NCI-H2029 treated with DMSO at 0.1 percent for 48 hours (cell line): ENCODE measurements at regions not wholly inside any gene's neighbourhood (a gene's known extent, or its start where the extent isn't known, plus 50 kb on each side); places are given as distances from the start of the nearest gene placed in this dataset.

Experiments used
- DNase-seq: peaks from one replicate; lab custom pipeline; 2025; lab: John Stamatoyannopoulos, UW

GRCh38 chr2:67709835-67710234 lies 312.7 kb downstream of the ETAA1 start:
- DNase-seq, result no peak

DNA sequence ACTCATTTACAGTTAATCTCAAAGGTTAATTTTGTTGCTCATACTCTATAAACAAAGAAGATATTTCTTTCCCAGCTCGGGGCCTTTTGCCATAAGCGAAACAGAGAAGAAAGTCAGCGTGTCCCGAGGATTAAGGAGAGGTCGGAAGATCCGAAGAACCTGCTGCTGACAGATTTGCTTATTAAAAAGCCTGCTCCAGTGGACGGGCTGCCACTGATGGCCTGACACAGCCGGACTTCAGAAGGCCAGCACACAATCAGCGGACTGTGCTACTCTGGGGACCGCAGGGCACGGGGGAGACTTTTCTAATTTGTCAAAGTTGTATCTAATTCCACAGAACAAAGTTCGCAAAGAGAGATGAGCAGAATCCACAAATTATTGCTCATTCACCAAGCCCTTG lies 315.4 kb downstream of the ETAA1 start:
- DNase-seq, result no peak

DNA sequence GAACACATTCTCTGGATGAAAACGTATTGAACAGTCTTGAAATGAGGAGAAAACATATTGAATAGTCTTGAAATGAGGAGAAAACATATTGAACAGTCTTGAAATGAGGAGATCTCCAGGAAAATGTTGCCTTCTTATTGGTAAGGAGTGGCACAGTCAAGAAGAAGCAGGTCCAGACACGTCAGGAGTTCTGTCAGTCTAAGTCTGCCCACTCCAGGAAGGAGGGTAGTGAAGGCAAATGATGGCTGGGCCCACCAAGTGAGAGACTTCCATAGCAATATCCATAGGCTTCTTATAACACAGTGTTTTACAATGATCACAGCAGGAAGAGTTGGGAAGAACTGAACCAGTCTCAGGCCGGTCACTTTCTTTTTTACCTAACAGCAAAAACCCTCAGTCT lies 316.2 kb downstream of the ETAA1 start:
- DNase-seq, result no peak

DNA sequence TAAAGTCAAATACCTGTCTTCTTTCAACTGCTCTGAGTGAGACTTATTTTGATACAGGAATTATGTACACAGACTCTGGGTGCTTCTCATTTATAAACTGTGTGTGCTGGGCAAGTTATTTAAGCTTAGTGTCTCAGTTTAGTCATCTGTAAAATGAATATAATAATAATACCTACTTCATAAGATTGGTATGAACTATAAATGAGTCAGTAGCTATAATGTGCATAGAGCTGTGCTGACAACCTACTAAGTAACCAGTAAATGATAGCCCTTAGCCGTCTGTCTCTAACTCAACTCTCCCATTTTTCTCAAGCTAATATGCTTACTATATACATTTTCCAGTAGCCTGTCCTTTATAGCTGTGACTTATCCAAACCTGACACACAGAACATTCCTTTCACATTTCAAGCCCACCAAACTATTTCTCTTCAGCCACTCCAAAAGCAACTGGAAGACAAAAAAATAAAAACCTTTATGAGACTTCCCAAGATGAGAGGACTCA lies 319.8 kb downstream of the ETAA1 start:
- DNase-seq, result no peak

GRCh38 chr2:67717692-67718091 lies 320.6 kb downstream of the ETAA1 start:
- no peak for DNase-seq

DNA sequence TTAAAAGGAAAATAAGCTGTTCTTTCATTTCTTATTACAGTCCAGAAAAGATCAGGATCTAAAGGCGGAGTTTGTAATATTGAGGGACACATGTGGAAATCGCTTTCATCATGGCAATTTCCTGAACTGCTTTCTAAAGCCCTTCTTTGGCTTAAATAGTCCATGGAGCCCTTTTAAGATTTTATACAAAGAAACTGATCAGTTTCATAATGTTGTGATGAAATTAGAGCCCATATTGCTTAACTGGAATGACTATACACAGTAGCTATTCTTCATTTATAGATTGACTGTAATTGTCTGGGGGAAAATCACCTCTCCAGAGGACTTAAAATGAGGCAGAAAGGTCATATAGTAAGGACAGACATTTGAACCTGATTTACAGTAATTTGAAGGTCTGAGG lies 322.2 kb downstream of the ETAA1 start:
- no peak for DNase-seq

DNA sequence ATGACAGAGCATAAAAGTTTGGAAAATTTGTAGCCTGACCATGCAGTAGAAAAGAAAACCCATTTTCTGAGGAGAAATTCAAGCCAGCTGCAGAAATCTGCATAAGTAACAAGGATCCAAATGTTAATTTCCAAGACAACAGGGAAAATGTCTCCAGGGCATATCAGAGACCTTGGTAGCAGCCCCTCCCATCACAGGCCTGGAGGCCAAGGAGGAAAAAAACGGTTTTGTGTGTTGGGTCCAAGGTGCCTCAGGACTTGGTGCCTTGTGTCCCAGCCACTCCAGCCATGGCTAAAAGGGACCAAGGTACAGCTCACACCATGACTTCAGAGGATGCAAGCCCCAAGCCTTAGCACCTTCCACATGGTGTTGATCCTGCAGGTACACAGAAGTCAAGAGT lies 324.4 kb downstream of the ETAA1 start:
- no peak for DNase-seq

- DNase-seq, result no peak
Measured at GRCh38 chr2:67724261-67724660, 327.1 kb downstream of the ETAA1 start.

- no peak for DNase-seq
Measured at GRCh38 chr2:67725731-67726130, 328.6 kb downstream of the ETAA1 start.

DNA sequence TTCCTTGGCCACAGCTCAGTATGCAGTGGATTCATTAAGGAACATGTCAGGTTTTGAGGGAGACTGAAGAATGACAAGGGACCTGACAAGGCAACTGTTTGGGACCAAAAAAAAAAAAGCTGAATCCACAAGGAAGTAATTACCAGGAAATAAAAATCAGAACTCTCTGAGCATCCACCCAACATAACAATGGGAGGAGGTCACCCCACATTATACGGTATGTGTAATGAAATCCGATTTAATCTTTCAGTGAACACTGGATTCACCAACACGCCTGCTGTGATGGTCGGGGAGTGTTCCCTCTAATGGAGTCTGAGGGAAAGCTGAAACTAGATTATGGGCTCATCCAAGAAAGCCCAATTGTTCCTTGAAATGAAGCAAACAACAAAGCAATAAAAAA lies 329.3 kb downstream of the ETAA1 start:
- DNase-seq, result no peak

GRCh38 chr2:67727131-67727530 lies 330.0 kb downstream of the ETAA1 start:
- no peak for DNase-seq

GRCh38 chr2:67727623-67728022 lies 330.5 kb downstream of the ETAA1 start:
- no peak for DNase-seq

GRCh38 chr2:67729474-67729873 lies 332.3 kb downstream of the ETAA1 start:
- DNase-seq, result no peak

DNA sequence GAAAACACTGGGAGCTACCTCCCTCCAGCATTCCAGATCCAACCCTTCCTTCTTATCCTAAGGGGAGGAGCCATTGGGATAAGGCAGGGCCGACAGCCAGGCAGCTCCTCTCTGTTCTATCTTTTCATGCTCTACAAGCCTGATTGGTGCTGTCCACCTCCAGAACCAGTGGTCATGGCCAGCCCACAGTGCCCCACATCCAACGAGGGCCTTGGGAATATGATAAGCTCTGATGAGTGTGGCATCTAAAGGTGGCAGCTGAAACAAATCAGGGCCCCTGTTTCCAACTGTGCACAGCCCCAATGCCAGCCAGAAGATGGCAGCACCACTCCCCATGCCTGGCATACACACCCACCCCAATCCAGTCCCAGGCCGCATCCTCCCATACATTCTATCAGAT lies 329.3 kb downstream of the C1D start:
- DNase-seq, result peak; percentile 5

GRCh38 chr2:67752199-67752598 lies 310.6 kb downstream of the C1D start:
- DNase-seq, result no peak

- DNase-seq, result no peak
Measured at GRCh38 chr2:67752969-67753368, 309.8 kb downstream of the C1D start.

GRCh38 chr2:67755156-67755882 lies 307.5 kb downstream of the C1D start:
- DNase-seq, result no peak

- DNase-seq, result no peak
Measured at GRCh38 chr2:67760995-67761394, 301.8 kb downstream of the C1D start.

DNA sequence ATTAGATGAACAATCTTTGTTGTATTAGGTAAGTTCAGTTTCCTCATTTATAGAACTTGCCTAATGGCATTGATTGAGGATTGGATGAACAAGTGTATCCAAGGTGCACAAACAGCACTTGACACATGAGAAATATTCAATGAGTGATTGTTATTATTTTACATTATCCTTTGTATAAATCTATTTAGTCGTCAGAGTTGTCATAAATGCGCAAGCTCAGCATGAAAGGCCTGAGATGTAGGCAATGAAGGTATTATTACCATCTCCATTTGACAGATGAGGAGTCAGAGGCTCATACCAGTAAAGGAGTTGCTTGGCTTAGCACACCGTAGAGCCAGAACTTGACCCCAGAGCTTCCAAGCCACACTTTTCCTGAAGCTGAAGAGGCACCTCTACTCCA lies 291.4 kb downstream of the C1D start:
- no peak for DNase-seq

- DNase-seq, result no peak
Measured at GRCh38 chr2:67772216-67773170, 290.3 kb downstream of the C1D start.

- DNase-seq, result no peak
Measured at GRCh38 chr2:67773851-67774250, 289.0 kb downstream of the C1D start.

DNA sequence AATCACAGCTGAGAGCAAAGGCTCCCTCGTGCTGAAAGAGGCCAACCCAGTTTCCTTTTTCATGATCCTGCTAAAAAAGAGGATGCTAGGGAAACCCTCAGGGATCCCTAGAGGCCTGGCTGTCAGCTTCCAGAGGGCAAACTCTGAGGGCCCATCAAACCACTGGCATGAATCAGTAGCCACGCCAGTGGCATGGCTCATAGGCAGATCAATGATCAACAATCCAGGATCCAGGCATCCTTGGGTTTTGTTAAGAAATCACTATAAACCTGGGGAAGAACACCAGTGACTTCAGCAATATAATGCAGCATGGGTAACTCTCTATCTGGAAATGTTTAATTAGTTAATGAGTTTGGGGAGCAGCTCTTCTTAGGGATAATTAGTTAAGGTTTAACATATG lies 286.5 kb downstream of the C1D start:
- DNase-seq, result no peak

DNA sequence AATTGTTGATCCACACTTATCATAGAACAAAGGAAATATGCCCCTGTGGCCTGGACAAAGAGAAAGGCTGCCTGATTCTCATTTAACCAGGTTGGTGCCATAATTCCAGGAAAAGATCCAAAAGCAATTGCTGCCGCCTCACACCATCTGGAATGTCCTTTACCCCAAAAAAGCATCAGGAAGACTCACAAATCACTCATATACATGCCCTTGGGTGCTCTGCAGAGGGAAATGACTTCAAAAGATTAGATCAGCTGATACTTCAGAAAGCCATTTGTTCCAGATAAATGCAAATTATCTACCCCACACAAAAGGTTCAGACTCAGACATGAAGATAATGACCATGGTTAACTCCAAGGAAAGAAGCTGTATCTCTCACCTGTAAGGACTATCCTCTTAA lies 285.8 kb downstream of the C1D start:
- no peak for DNase-seq
